Left ventricle myocardium inferior (tissue), 1 donor: ENCODE measurements at regions not wholly inside any gene's neighbourhood (a gene's known extent, or its start where the extent isn't known, plus 50 kb on each side); places are given as distances from the start of the nearest gene placed in this dataset.

Experiments
- DNase-seq: peaks from one replicate; pipeline ENCODE4 v3.0.0-alpha.2; 2020
- H3K27ac ChIP-seq: fragments of 200-600 bp; replicated peaks from 2 replicates; pipeline ENCODE4 v1.8.0; 2021
- H3K27me3 ChIP-seq: fragments of 200-600 bp; 2 replicates; pipeline ENCODE4 v1.8.0; 2021; ENCODE audit warnings: low read depth
- H3K36me3 ChIP-seq: fragments of 200-600 bp; 2 replicates; pipeline ENCODE4 v1.8.0; 2021
- H3K4me1 ChIP-seq: fragments of 200-600 bp; 2 replicates; pipeline ENCODE4 v1.8.0; 2021
- H3K4me3 ChIP-seq: fragments of 200-600 bp; 2 replicates; pipeline ENCODE4 v1.8.0; 2021; ENCODE audit warnings: mild to moderate bottlenecking, moderate library complexity
- H3K9me3 ChIP-seq: fragments of 200-600 bp; replicated peaks from 2 replicates; pipeline ENCODE4 v1.8.0; 2021
- CTCF ChIP-seq: fragments of 200-600 bp; IDR thresholded peaks from 2 replicates; pipeline ENCODE4 v1.8.0; 2021; ENCODE audit warnings: antibody characterized with exemption, mild to moderate bottlenecking, borderline replicate concordance
- intact Hi-C: fragments of 100-400 bp; cut with micrococcal nuclease; formaldehyde crosslinking; loops from one replicate; pipeline ENCODE4 v1.11.0; 2022
- donor health status: DM: no; HTN: yes; CAD: no; lungs with severe emphysema.

- TF ChIP-seq CTCF: peak; percentile 56
- Histone ChIP-seq H3K4me3 (no peak overlapping the region), H3K4me1 (no peaks in the 10 kb centered on the region), H3K36me3 (no peaks in the 10 kb centered on the region), H3K9me3 (peaks cover 11% of the 10 kb centered on the region), H3K27me3 (no peaks in the 10 kb centered on the region), H3K27ac (no peak overlapping the region)
- intact Hi-C loops: no loop called here
- DNase-seq: no peak
Measured at GRCh38 chr14:30283822-30284446, 275.0 kb upstream of the G2E3 start.

GRCh38 chr14:30284808-30285207 is 274.1 kb upstream of the G2E3 start:
- Histone ChIP-seq H3K36me3 (no peaks in the 10 kb centered on the region), H3K4me3 (no peak overlapping the region), H3K27ac (no peak overlapping the region), H3K27me3 (no peaks in the 10 kb centered on the region), H3K9me3 (peaks cover 9% of the 10 kb centered on the region), H3K4me1 (no peaks in the 10 kb centered on the region)
- intact Hi-C loops: no loop called here
- TF ChIP-seq CTCF: no peak
- no peak for DNase-seq

GRCh38 chr14:30287579-30288445 is 271.1 kb upstream of the G2E3 start:
- no peaks in the 10 kb centered on the region for H3K4me1 ChIP-seq
- no peaks in the 10 kb centered on the region for H3K9me3 ChIP-seq
- DNase-seq: no peak
- intact Hi-C loops: no loop called here
- no peaks in the 10 kb centered on the region for H3K36me3 ChIP-seq
- H3K27me3 ChIP-seq: no peaks in the 10 kb centered on the region
- TF ChIP-seq CTCF: no peak
- H3K27ac ChIP-seq: no peak overlapping the region
- no peak overlapping the region for H3K4me3 ChIP-seq

- TF ChIP-seq CTCF: no peak
- Histone ChIP-seq H3K9me3 (no peaks in the 10 kb centered on the region), H3K4me3 (no peak overlapping the region), H3K27me3 (no peaks in the 10 kb centered on the region), H3K36me3 (no peaks in the 10 kb centered on the region), H3K27ac (no peak overlapping the region), H3K4me1 (no peaks in the 10 kb centered on the region)
- intact Hi-C loops: no loop called here
- DNase-seq: no peak
Measured at GRCh38 chr14:30290001-30290400, 269.0 kb upstream of the G2E3 start.

- no peak for TF ChIP-seq CTCF
- no peak overlapping the region for H3K4me3 ChIP-seq
- H3K27me3 ChIP-seq: no peaks in the 10 kb centered on the region
- no peaks in the 10 kb centered on the region for H3K4me1 ChIP-seq
- intact Hi-C loops: no loop called here
- H3K27ac ChIP-seq: no peak overlapping the region
- no peak for DNase-seq
- no peaks in the 10 kb centered on the region for H3K9me3 ChIP-seq
- H3K36me3 ChIP-seq: no peaks in the 10 kb centered on the region
Measured at GRCh38 chr14:30291216-30291615, 267.7 kb upstream of the G2E3 start.
